Naive thymus-derived CD8-positive, alpha-beta T cell (primary cell): ENCODE measurements at regions not wholly inside any gene's neighbourhood (a gene's known extent, or its start where the extent isn't known, plus 50 kb on each side); places are given as distances from the start of the nearest gene placed in this dataset.

Experiments used
- ATAC-seq, 2 donors: fragments of 150-1000 bp; cut with Tn5 transposase in 1 of 2; sonication (Bioruptor Pico), chemical (Tn5 transposase) in 1 of 2; 1 replicate in 1 of 2; 2 replicates in 1 of 2; pipeline ENCODE4 v1.10.0; 2021; ENCODE audit warnings: mild to moderate bottlenecking in 2 of 2, moderate library complexity in 2 of 2
- POLR2A ChIA-PET: fragments of 350-600 bp; sonication (Branson Sonifier 250); formaldehyde crosslinking; loops from one replicate; lab custom pipeline; 2021; ENCODE audit warnings: antibody characterized with exemption; lab: Charles Lee
- DNase-seq, 10 donors: peaks; one replicate each; pipeline versions ENCODE4 v3.0.0 to v3.0.0-alpha.2; 2020 to 2022
- H3K27ac Mint-ChIP-seq, 10 donors: one replicate each; pipeline ENCODE4 v1.8.0; 2020 to 2022; ENCODE audit warnings: mild to moderate bottlenecking in 10 of 10, mixed read lengths in 10 of 10, moderate library complexity in 4 of 10, inconsistent platforms in 1 of 10
- H3K27me3 Mint-ChIP-seq, 5 donors: one replicate each; pipeline ENCODE4 v1.8.0; 2021 to 2022; ENCODE audit warnings: mixed read lengths in 5 of 5
- H3K36me3 Mint-ChIP-seq, 3 donors: one replicate each; pipeline ENCODE4 v1.8.0; 2020 to 2022; ENCODE audit warnings: mixed read lengths in 3 of 3, mild to moderate bottlenecking in 2 of 3, inconsistent platforms in 1 of 3
- H3K4me1 Mint-ChIP-seq, 4 donors: one replicate each; pipeline ENCODE4 v1.8.0; 2021 to 2022; ENCODE audit warnings: mixed read lengths in 4 of 4
- H3K4me3 Mint-ChIP-seq, 10 donors: one replicate each; pipeline ENCODE4 v1.8.0; 2020 to 2022; ENCODE audit warnings: mild to moderate bottlenecking in 10 of 10, mixed read lengths in 10 of 10, moderate library complexity in 6 of 10, inconsistent platforms in 1 of 10
- H3K9me3 Mint-ChIP-seq, 9 donors: one replicate each; pipeline ENCODE4 v1.8.0; 2020 to 2022; ENCODE audit warnings: mixed read lengths in 9 of 9, mild to moderate bottlenecking in 3 of 9, inconsistent platforms in 1 of 9, moderate library complexity in 1 of 9

- Mint-ChIP-seq H3K4me1 (no peaks in the 10 kb centered on the region), H3K4me3 (no peak overlapping the region), H3K9me3 (no peaks in the 10 kb centered on the region), H3K36me3 (no peaks in the 10 kb centered on the region), H3K27ac (no peak overlapping the region), H3K27me3 (peaks cover 0 to 18% (median 3%) of the 10 kb centered on the region in 5 donors)
- POLR2A ChIA-PET = no interaction called here
- ATAC-seq = no peak
- no peak for DNase-seq
Measured at GRCh38 chr2:67462738-67463496, 65.8 kb downstream of the ETAA1 start.

- POLR2A ChIA-PET = no interaction called here
- no peak for ATAC-seq
- Mint-ChIP-seq H3K4me3 (no peak overlapping the region), H3K36me3 (no peaks in the 10 kb centered on the region), H3K9me3 (no peaks in the 10 kb centered on the region), H3K27ac (no peak overlapping the region), H3K27me3 (peaks cover 0 to 18% (median 3%) of the 10 kb centered on the region in 5 donors), H3K4me1 (no peaks in the 10 kb centered on the region)
- no peak for DNase-seq
Measured at GRCh38 chr2:67463810-67464209, 66.7 kb downstream of the ETAA1 start.

- no peak for ATAC-seq
- no peak for DNase-seq
- H3K4me3 Mint-ChIP-seq = no peak overlapping the region
- H3K27me3 Mint-ChIP-seq = peaks cover 0 to 18% (median 2%) of the 10 kb centered on the region in 5 donors
- POLR2A ChIA-PET = no interaction called here
- H3K27ac Mint-ChIP-seq = no peak overlapping the region
- no peaks in the 10 kb centered on the region for H3K36me3 Mint-ChIP-seq
- no peaks in the 10 kb centered on the region for H3K9me3 Mint-ChIP-seq
- H3K4me1 Mint-ChIP-seq = no peaks in the 10 kb centered on the region
Measured at GRCh38 chr2:67465623-67466022, 68.5 kb downstream of the ETAA1 start.

- Mint-ChIP-seq H3K4me1 (no peaks in the 10 kb centered on the region), H3K36me3 (no peaks in the 10 kb centered on the region), H3K9me3 (no peaks in the 10 kb centered on the region), H3K27ac (no peak overlapping the region), H3K27me3 (peaks cover 0 to 17% (median 2%) of the 10 kb centered on the region in 5 donors), H3K4me3 (no peak overlapping the region)
- ATAC-seq (no peak), DNase-seq (no peak)
- POLR2A ChIA-PET = no interaction called here
Measured at GRCh38 chr2:67466734-67467133, 69.6 kb downstream of the ETAA1 start.

GRCh38 chr2:67471681-67472080 is 74.5 kb downstream of the ETAA1 start:
- H3K4me3 Mint-ChIP-seq = no peak overlapping the region
- no peak for ATAC-seq
- DNase-seq = no peak
- POLR2A ChIA-PET = no interaction called here
- no peak overlapping the region for H3K27ac Mint-ChIP-seq
- H3K9me3 Mint-ChIP-seq = peaks cover 0 to 2% (median 0%) of the 10 kb centered on the region in 9 donors
- no peaks in the 10 kb centered on the region for H3K4me1 Mint-ChIP-seq
- no peaks in the 10 kb centered on the region for H3K36me3 Mint-ChIP-seq
- peaks cover 0 to 7% (median 4%) of the 10 kb centered on the region in 5 donors for H3K27me3 Mint-ChIP-seq

- H3K27me3 Mint-ChIP-seq = peaks cover 1 to 17% (median 9%) of the 10 kb centered on the region in 5 donors
- no peaks in the 10 kb centered on the region for H3K36me3 Mint-ChIP-seq
- H3K27ac Mint-ChIP-seq = no peak overlapping the region
- no peak overlapping the region for H3K4me3 Mint-ChIP-seq
- DNase-seq (no peak), ATAC-seq (no peak)
- H3K4me1 Mint-ChIP-seq = no peaks in the 10 kb centered on the region
- H3K9me3 Mint-ChIP-seq = peaks cover 0 to 2% (median 0%) of the 10 kb centered on the region in 9 donors
- POLR2A ChIA-PET = no interaction called here
Measured at GRCh38 chr2:67476809-67477790, 80.0 kb downstream of the ETAA1 start.

GRCh38 chr2:67479261-67479660 is 82.1 kb downstream of the ETAA1 start:
- H3K4me1 Mint-ChIP-seq = no peaks in the 10 kb centered on the region
- peaks cover 3 to 13% (median 7%) of the 10 kb centered on the region in 5 donors for H3K27me3 Mint-ChIP-seq
- H3K9me3 Mint-ChIP-seq = no peaks in the 10 kb centered on the region
- no peak for DNase-seq
- ATAC-seq = no peak
- no peak overlapping the region for H3K27ac Mint-ChIP-seq
- no peaks in the 10 kb centered on the region for H3K36me3 Mint-ChIP-seq
- POLR2A ChIA-PET = no interaction called here
- H3K4me3 Mint-ChIP-seq = no peak overlapping the region

- Mint-ChIP-seq H3K27me3 (peaks cover 2 to 19% (median 6%) of the 10 kb centered on the region in 5 donors), H3K4me3 (no peak overlapping the region), H3K4me1 (no peaks in the 10 kb centered on the region), H3K9me3 (peaks cover 0 to 4% (median 0%) of the 10 kb centered on the region in 9 donors), H3K36me3 (no peaks in the 10 kb centered on the region), H3K27ac (no peak overlapping the region)
- DNase-seq (no peak), ATAC-seq (no peak)
- POLR2A ChIA-PET = no interaction called here
Measured at GRCh38 chr2:67485431-67485830, 88.3 kb downstream of the ETAA1 start.

GRCh38 chr2:67486041-67486796 is 89.1 kb downstream of the ETAA1 start:
- ATAC-seq = no peak

GRCh38 chr2:67487993-67488392 is 90.9 kb downstream of the ETAA1 start:
- Mint-ChIP-seq H3K4me1 (no peaks in the 10 kb centered on the region), H3K27me3 (peaks cover 2 to 23% (median 6%) of the 10 kb centered on the region in 5 donors), H3K27ac (no peak overlapping the region), H3K4me3 (no peak overlapping the region), H3K9me3 (peaks cover 0 to 4% (median 0%) of the 10 kb centered on the region in 9 donors), H3K36me3 (no peaks in the 10 kb centered on the region)
- POLR2A ChIA-PET = no interaction called here
- DNase-seq (no peak), ATAC-seq (no peak)

More at GRCh38 chr2:67486041-67486796, 89.1 kb downstream of the ETAA1 start:
- H3K4me3 Mint-ChIP-seq = no peak overlapping the region
- H3K27me3 Mint-ChIP-seq = peaks cover 2 to 19% (median 6%) of the 10 kb centered on the region in 5 donors
- H3K4me1 Mint-ChIP-seq = no peaks in the 10 kb centered on the region
- DNase-seq = no peak
- POLR2A ChIA-PET = no interaction called here
- no peaks in the 10 kb centered on the region for H3K36me3 Mint-ChIP-seq
- peaks cover 0 to 4% (median 0%) of the 10 kb centered on the region in 9 donors for H3K9me3 Mint-ChIP-seq
- H3K27ac Mint-ChIP-seq = no peak overlapping the region

GRCh38 chr2:67489396-67489795 is 92.3 kb downstream of the ETAA1 start:
- no peak overlapping the region for H3K27ac Mint-ChIP-seq
- H3K4me3 Mint-ChIP-seq = no peak overlapping the region

GRCh38 chr2:67498931-67499330 is 101.8 kb downstream of the ETAA1 start:
- no peaks in the 10 kb centered on the region for H3K36me3 Mint-ChIP-seq
- DNase-seq (no peak), ATAC-seq (no peak)
- H3K27me3 Mint-ChIP-seq = peaks cover 0 to 14% (median 0%) of the 10 kb centered on the region in 5 donors
- POLR2A ChIA-PET = no interaction called here
- no peaks in the 10 kb centered on the region for H3K9me3 Mint-ChIP-seq
- no peak overlapping the region for H3K4me3 Mint-ChIP-seq
- H3K4me1 Mint-ChIP-seq = peaks cover 0 to 3% (median 0%) of the 10 kb centered on the region in 4 donors
- H3K27ac Mint-ChIP-seq = no peak overlapping the region

More at GRCh38 chr2:67489396-67489795, 92.3 kb downstream of the ETAA1 start:
- no peaks in the 10 kb centered on the region for H3K4me1 Mint-ChIP-seq
- POLR2A ChIA-PET = no interaction called here
- no peak for DNase-seq
- no peaks in the 10 kb centered on the region for H3K36me3 Mint-ChIP-seq
- H3K9me3 Mint-ChIP-seq = peaks cover 0 to 4% (median 0%) of the 10 kb centered on the region in 9 donors
- peaks cover 2 to 23% (median 6%) of the 10 kb centered on the region in 5 donors for H3K27me3 Mint-ChIP-seq
- no peak for ATAC-seq
